H9 (cell line): ENCODE measurements at regions not wholly inside any gene's neighbourhood (a gene's known extent, or its start where the extent isn't known, plus 50 kb on each side); places are given as distances from the start of the nearest gene placed in this dataset.

Source experiments
- DNase-seq: peaks from one replicate; pipeline ENCODE4 v3.0.0-alpha.2; 2017
- H2AFZ ChIP-seq: one replicate; pipeline ENCODE4 v1.6.1; 2013; ENCODE audit warnings: mild to moderate bottlenecking, low read length, control low read depth, moderate library complexity
- H2AK5ac ChIP-seq: 2 replicates; pipeline ENCODE4 v1.6.1; 2013; ENCODE audit warnings: low read length, control low read depth, mixed read lengths; ENCODE audit not compliant: insufficient read length
- H2BK120ac ChIP-seq: one replicate; pipeline ENCODE4 v1.6.1; 2013; ENCODE audit warnings: low read depth, mild to moderate bottlenecking, low read length, control low read depth, inconsistent platforms; ENCODE audit not compliant: poor library complexity, severe bottlenecking
- H2BK12ac ChIP-seq: 2 replicates; pipeline ENCODE4 v1.6.1; 2013; ENCODE audit warnings: low read length, control low read depth, mixed read lengths, low read depth; ENCODE audit not compliant: insufficient read length
- H2BK15ac ChIP-seq: 2 replicates; pipeline ENCODE4 v1.6.1; 2013; ENCODE audit warnings: low read depth, low read length, control low read depth
- H2BK20ac ChIP-seq: one replicate; pipeline ENCODE4 v1.6.1; 2013; ENCODE audit warnings: low read depth, mild to moderate bottlenecking, low read length, control low read depth, inconsistent platforms; ENCODE audit not compliant: poor library complexity, severe bottlenecking
- H2BK5ac ChIP-seq: 2 replicates; pipeline ENCODE4 v1.6.1; 2013; ENCODE audit warnings: low read length, control low read depth, mixed read lengths; ENCODE audit not compliant: insufficient read length
- H3K14ac ChIP-seq: 2 replicates; pipeline ENCODE4 v1.6.1; 2013; ENCODE audit warnings: low read length, control low read depth; ENCODE audit not compliant: insufficient read depth
- H3K18ac ChIP-seq: 2 replicates; pipeline ENCODE4 v1.6.1; 2013; ENCODE audit warnings: low read depth, mild to moderate bottlenecking, mixed read lengths, low read length, control low read depth; ENCODE audit not compliant: insufficient read length
- H3K23ac ChIP-seq: 2 replicates; pipeline ENCODE4 v1.6.1; 2013; ENCODE audit warnings: low read length, control low read depth, mixed read lengths, low read depth; ENCODE audit not compliant: insufficient read length
- H3K23me2 ChIP-seq: 2 replicates; pipeline ENCODE4 v1.6.1; 2013; ENCODE audit warnings: low read depth, mild to moderate bottlenecking, mixed read lengths, low read length, control low read depth; ENCODE audit not compliant: insufficient read length, poor library complexity, severe bottlenecking
- H3K27ac ChIP-seq: 2 replicates; pipeline ENCODE4 v1.5.1; 2013; ENCODE audit warnings: low read length, control low read depth, mixed read lengths, low read depth; ENCODE audit not compliant: insufficient read length
- H3K27me3 ChIP-seq: 2 replicates; pipeline ENCODE4 v1.6.1; 2013; ENCODE audit warnings: low read length, control low read depth, inconsistent platforms; ENCODE audit not compliant: insufficient read depth
- H3K4ac ChIP-seq: 2 replicates; pipeline ENCODE4 v1.6.1; 2013; ENCODE audit warnings: low read depth, mild to moderate bottlenecking, control low read depth, inconsistent platforms, low read length, moderate library complexity
- H3K4me1 ChIP-seq: 2 replicates; pipeline ENCODE4 v1.6.1; 2013; ENCODE audit warnings: low read length, control low read depth, inconsistent platforms; ENCODE audit not compliant: insufficient read depth
- H3K4me2 ChIP-seq: 2 replicates; pipeline ENCODE4 v1.6.1; 2013; ENCODE audit warnings: low read length, control low read depth, mixed read lengths; ENCODE audit not compliant: insufficient read length, insufficient read depth
- H3K56ac ChIP-seq: 2 replicates; pipeline ENCODE4 v1.6.1; 2013; ENCODE audit warnings: low read depth, mild to moderate bottlenecking, mixed read lengths, low read length, control low read depth; ENCODE audit not compliant: insufficient read length
- H3K79me1 ChIP-seq: 2 replicates; pipeline ENCODE4 v1.6.1; 2013; ENCODE audit warnings: low read depth, mild to moderate bottlenecking, moderate library complexity, low read length, control low read depth, inconsistent platforms; ENCODE audit not compliant: insufficient read depth, poor library complexity, severe bottlenecking
- H3K79me2 ChIP-seq: 2 replicates; pipeline ENCODE4 v1.6.1; 2013; ENCODE audit warnings: low read length, control low read depth, inconsistent platforms; ENCODE audit not compliant: insufficient read depth
- H3K9ac ChIP-seq: 2 replicates; pipeline ENCODE4 v1.6.1; 2013; ENCODE audit warnings: low read length, control low read depth, mixed read lengths; ENCODE audit not compliant: insufficient read length; ENCODE audit errors: extremely low read depth
- H3K9me3 ChIP-seq: one replicate; pipeline ENCODE4 v1.6.1; 2013; ENCODE audit warnings: low read depth, low read length, inconsistent platforms; ENCODE audit not compliant: control insufficient read depth
- H3T11ph ChIP-seq: one replicate; pipeline ENCODE4 v1.6.1; 2013; ENCODE audit warnings: mild to moderate bottlenecking, low read length, control low read depth, inconsistent platforms
- H4K20me1 ChIP-seq: one replicate; pipeline ENCODE4 v1.6.1; 2013; ENCODE audit not compliant: control insufficient read depth, insufficient read length, insufficient read depth
- H4K5ac ChIP-seq: 2 replicates; pipeline ENCODE4 v1.6.1; 2013; ENCODE audit warnings: low read depth, mild to moderate bottlenecking, mixed read lengths, low read length, control low read depth; ENCODE audit not compliant: insufficient read length
- H4K8ac ChIP-seq: replicated peaks from 2 replicates; pipeline ENCODE4 v1.6.1; 2013; ENCODE audit warnings: low read length, control low read depth, mixed read lengths, low read depth; ENCODE audit not compliant: insufficient read length
- H4K91ac ChIP-seq: 2 replicates; pipeline ENCODE4 v1.6.1; 2013; ENCODE audit warnings: low read depth, mild to moderate bottlenecking, moderate library complexity, mixed read lengths, low read length, control low read depth; ENCODE audit not compliant: insufficient read length
- H3K27ac Mint-ChIP-seq, 3 experiments: 2 replicates in 2 of 3; 3 replicates in 1 of 3; pipeline ENCODE4 v1.8.0; 2020 to 2021; ENCODE audit warnings: mixed read lengths in 3 of 3, mild to moderate bottlenecking in 1 of 3, moderate library complexity in 1 of 3
- H3K27me3 Mint-ChIP-seq: 2 replicates; pipeline ENCODE4 v1.8.0; 2021; ENCODE audit warnings: low read depth, mild to moderate bottlenecking, moderate library complexity, mixed read lengths
- H3K36me3 Mint-ChIP-seq, 3 experiments: 2 replicates in 2 of 3; 3 replicates in 1 of 3; pipeline ENCODE4 v1.8.0; 2020 to 2021; ENCODE audit warnings: low read depth in 3 of 3, mixed read lengths in 3 of 3; ENCODE audit not compliant: insufficient read depth in 1 of 3
- H3K4me1 Mint-ChIP-seq, 2 experiments: 2 replicates each; pipeline ENCODE4 v1.8.0; 2020; ENCODE audit warnings: mixed read lengths in 2 of 2
- H3K4me3 Mint-ChIP-seq, 2 experiments: 2 replicates in 1 of 2; 3 replicates in 1 of 2; pipeline ENCODE4 v1.8.0; 2020 to 2021; ENCODE audit warnings: mild to moderate bottlenecking in 2 of 2, mixed read lengths in 2 of 2, moderate library complexity in 1 of 2
- H3K9me3 Mint-ChIP-seq, 2 experiments: 2 replicates in 1 of 2; 3 replicates in 1 of 2; pipeline ENCODE4 v1.8.0; 2020; ENCODE audit warnings: mild to moderate bottlenecking in 2 of 2, mixed read lengths in 2 of 2, moderate library complexity in 1 of 2
- WGBS: extraction: QIAGEN DNeasy Blood & Tissue Kit; methylation state at CpG from one replicate; pipeline ENCODE4 v1.1.7; 2013; ENCODE audit warnings: missing lambda C conversion rate, low lambda C conversion rate, mixed read lengths; ENCODE audit not compliant: insufficient read length; ENCODE audit errors: extremely low coverage; 5-methylcytosine and 5-hydroxymethylcytosine counted together
- TF ChIP-seq, protein P1 (sequence below): fragments of 200-600 bp; sonication (generic); conservative IDR thresholded peaks from 3 replicates; pipeline ENCODE4 v1.8.0; 2021; ENCODE audit warnings: antibody characterized with exemption, mild to moderate bottlenecking

DNA sequence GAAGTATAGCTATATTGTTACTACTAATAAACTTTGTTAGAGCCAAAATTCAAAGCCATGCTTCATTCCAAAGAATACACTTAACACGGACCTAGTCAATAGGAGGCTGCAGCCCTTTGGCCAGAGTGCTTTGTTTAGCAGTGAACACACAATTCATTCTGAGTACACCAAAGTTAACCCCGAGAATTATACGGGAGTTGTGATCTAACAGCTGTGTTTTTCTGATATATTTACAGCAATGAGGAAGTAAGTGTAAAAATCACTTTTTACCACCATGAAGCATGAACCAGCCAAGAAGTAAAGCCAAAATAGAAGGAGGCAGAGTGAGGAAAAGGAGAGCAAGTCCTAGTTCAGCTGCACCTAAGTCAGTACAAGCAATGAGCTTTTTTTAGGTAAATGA lies 156.8 kb upstream of the PDE3A start:
- Histone ChIP-seq H3K4me2 (no peak overlapping the region), H4K5ac (no peak overlapping the region), H3K4me1 (no peaks in the 10 kb centered on the region; the same call in 1 of the 2 replicates), H2BK20ac (no peak overlapping the region), H4K8ac (no peak overlapping the region), H2BK120ac (no peak overlapping the region), H3K79me2 (no peaks in the 10 kb centered on the region), H2BK12ac (no peak overlapping the region), H3K9me3 (no peaks in the 10 kb centered on the region), H2BK15ac (no peak overlapping the region), H3T11ph (no peak overlapping the region), H3K27me3 (no peaks in the 10 kb centered on the region), H2AFZ (no peak overlapping the region), H3K18ac (no peak overlapping the region), H4K91ac (no peak overlapping the region), H2AK5ac (no peak overlapping the region), H3K4ac (no peak overlapping the region), H3K27ac (no peak overlapping the region), H3K9ac (no peak overlapping the region), H4K20me1 (no peaks in the 10 kb centered on the region), H2BK5ac (no peak overlapping the region), H3K14ac (no peak overlapping the region), H3K56ac (no peak overlapping the region), H3K23ac (no peak overlapping the region), H3K23me2 (no peaks in the 10 kb centered on the region), H3K79me1 (no peaks in the 10 kb centered on the region)
- no CpG with 5 or more reads among the region's 3 CpGs for WGBS
- no peak overlapping the region for H3K4me3 Mint-ChIP-seq
- DNase-seq, result no peak
- H3K27me3 Mint-ChIP-seq, result no peaks in the 10 kb centered on the region
- H3K27ac Mint-ChIP-seq, result no peak overlapping the region
- peaks cover 16 to 17% of the 10 kb centered on the region in 2 experiments for H3K4me1 Mint-ChIP-seq
- no peaks in the 10 kb centered on the region for H3K36me3 Mint-ChIP-seq
- TF ChIP-seq, protein P1, sequence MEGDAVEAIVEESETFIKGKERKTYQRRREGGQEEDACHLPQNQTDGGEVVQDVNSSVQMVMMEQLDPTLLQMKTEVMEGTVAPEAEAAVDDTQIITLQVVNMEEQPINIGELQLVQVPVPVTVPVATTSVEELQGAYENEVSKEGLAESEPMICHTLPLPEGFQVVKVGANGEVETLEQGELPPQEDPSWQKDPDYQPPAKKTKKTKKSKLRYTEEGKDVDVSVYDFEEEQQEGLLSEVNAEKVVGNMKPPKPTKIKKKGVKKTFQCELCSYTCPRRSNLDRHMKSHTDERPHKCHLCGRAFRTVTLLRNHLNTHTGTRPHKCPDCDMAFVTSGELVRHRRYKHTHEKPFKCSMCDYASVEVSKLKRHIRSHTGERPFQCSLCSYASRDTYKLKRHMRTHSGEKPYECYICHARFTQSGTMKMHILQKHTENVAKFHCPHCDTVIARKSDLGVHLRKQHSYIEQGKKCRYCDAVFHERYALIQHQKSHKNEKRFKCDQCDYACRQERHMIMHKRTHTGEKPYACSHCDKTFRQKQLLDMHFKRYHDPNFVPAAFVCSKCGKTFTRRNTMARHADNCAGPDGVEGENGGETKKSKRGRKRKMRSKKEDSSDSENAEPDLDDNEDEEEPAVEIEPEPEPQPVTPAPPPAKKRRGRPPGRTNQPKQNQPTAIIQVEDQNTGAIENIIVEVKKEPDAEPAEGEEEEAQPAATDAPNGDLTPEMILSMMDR, result no peak
- no peaks in the 10 kb centered on the region for H3K9me3 Mint-ChIP-seq
